ENCODE measurements at regions not wholly inside any gene's neighbourhood (a gene's known extent, or its start where the extent isn't known, plus 50 kb on each side); places are given as distances from the start of the nearest gene placed in this dataset.

DNA sequence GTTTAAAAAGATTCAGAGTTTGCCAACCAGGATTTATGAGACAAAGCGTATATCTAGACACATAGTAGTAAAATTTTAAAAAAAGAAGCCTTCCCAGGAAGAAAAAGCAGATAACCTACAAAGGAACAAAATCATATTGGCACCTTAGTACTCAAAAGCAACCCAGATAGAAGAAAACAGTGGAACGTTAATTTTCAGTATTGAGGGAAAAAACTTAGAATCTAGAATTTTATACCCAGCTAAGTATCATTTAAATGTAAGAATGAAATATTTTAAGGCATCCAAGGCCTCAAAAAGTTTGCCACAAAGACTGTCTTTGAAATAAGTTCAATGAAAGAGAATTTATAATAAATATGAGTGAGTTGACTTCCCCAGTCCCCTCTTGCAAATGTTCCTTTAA, 96.5 kb upstream of the EOLA2 start:
- Histone ChIP-seq H2AFZ (no peak overlapping the region), H3K4me3 (no peak overlapping the region), H3K9me3 (ENCODE audit: low read depth) (no peaks in the 10 kb centered on the region), H3K4me1 (ENCODE audit: insufficient read depth) (no peaks in the 10 kb centered on the region), H3K27me3 (no peaks in the 10 kb centered on the region), H3K4me2 (no peak overlapping the region), H3K9me2 (replicated peaks; ENCODE audit: insufficient read depth) (no peaks in the 10 kb centered on the region), H3K27ac (no peak overlapping the region), H3K79me2 (no peaks in the 10 kb centered on the region), H4K20me1 (ENCODE audit: insufficient read depth, poor library complexity, severe bottlenecking) (no peaks in the 10 kb centered on the region), H3K36me3 (replicated peaks; ENCODE audit: insufficient read depth, low read depth) (no peaks in the 10 kb centered on the region)
- no peak for TF ChIP-seq CTCF (IDR thresholded peaks at IDR 0.05; ENCODE audit: poor library complexity)
- TF ChIP-seq EZH2 (IDR thresholded peaks at IDR 0.05; ENCODE audit: borderline replicate concordance) = no peak
- no peak for TF ChIP-seq EZH2phosphoT487 (IDR thresholded peaks at IDR 0.05; ENCODE audit: low read depth, severe bottlenecking, unreplicated experiment)
- 76% methylated on average over 2 of the region's 2 CpGs for WGBS (ENCODE audit: low lambda C conversion rate, missing lambda C conversion rate)
- DNase-seq (ENCODE audit: low spot score) = no peak

DNA sequence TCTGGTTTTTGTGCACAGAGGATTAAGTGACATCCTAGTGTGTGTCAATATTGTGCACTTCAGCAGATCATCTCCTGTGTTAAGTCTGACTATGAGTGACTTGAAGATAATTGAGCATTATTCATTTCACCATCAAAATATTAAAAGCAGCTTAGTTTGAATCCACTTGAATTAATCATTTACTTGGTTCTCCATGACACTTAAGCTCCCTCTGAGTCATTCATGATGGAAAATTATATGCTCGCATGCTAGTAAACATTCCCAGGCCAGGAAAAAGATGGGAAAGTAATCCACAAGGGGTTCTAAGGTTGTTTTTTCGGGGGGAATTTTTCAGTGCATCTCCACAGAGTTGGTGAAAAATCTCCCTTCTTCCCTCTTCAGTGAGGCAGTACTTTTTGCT, 97.2 kb upstream of the EOLA2 start:
- Histone ChIP-seq H3K4me1 (ENCODE audit: insufficient read depth) (no peaks in the 10 kb centered on the region), H4K20me1 (ENCODE audit: insufficient read depth, poor library complexity, severe bottlenecking) (no peaks in the 10 kb centered on the region), H3K9me3 (ENCODE audit: low read depth) (no peaks in the 10 kb centered on the region), H3K27ac (no peak overlapping the region), H3K79me2 (no peaks in the 10 kb centered on the region), H3K36me3 (replicated peaks; ENCODE audit: insufficient read depth, low read depth) (no peaks in the 10 kb centered on the region), H3K4me3 (no peak overlapping the region), H3K9me2 (replicated peaks; ENCODE audit: insufficient read depth) (no peaks in the 10 kb centered on the region), H2AFZ (no peak overlapping the region), H3K4me2 (no peak overlapping the region), H3K27me3 (no peaks in the 10 kb centered on the region)
- no peak for TF ChIP-seq EZH2 (IDR thresholded peaks at IDR 0.05; ENCODE audit: borderline replicate concordance)
- no peak for TF ChIP-seq CTCF (IDR thresholded peaks at IDR 0.05; ENCODE audit: poor library complexity)
- TF ChIP-seq EZH2phosphoT487 (IDR thresholded peaks at IDR 0.05; ENCODE audit: low read depth, severe bottlenecking, unreplicated experiment) = no peak
- DNase-seq (ENCODE audit: low spot score) = no peak
- 70% methylated on average over 2 of the region's 2 CpGs for WGBS (ENCODE audit: low lambda C conversion rate, missing lambda C conversion rate)

GRCh38 chrX:150036181-150036580, 97.9 kb upstream of the EOLA2 start:
- no peak overlapping the region for H3K4me2 ChIP-seq
- no peaks in the 10 kb centered on the region for H4K20me1 ChIP-seq (ENCODE audit: insufficient read depth, poor library complexity, severe bottlenecking)
- H3K36me3 ChIP-seq (replicated peaks; ENCODE audit: insufficient read depth, low read depth) = no peaks in the 10 kb centered on the region
- WGBS (ENCODE audit: low lambda C conversion rate, missing lambda C conversion rate) = 40% methylated on average over 2 of the region's 2 CpGs
- H3K79me2 ChIP-seq = no peaks in the 10 kb centered on the region
- no peaks in the 10 kb centered on the region for H3K9me2 ChIP-seq (replicated peaks; ENCODE audit: insufficient read depth)
- no peaks in the 10 kb centered on the region for H3K27me3 ChIP-seq
- H3K27ac ChIP-seq = no peak overlapping the region
- no peaks in the 10 kb centered on the region for H3K9me3 ChIP-seq (ENCODE audit: low read depth)
- no peak overlapping the region for H3K4me3 ChIP-seq
- TF ChIP-seq EZH2phosphoT487 (IDR thresholded peaks at IDR 0.05; ENCODE audit: low read depth, severe bottlenecking, unreplicated experiment) (no peak), CTCF (IDR thresholded peaks at IDR 0.05; ENCODE audit: poor library complexity) (no peak), EZH2 (IDR thresholded peaks at IDR 0.05; ENCODE audit: borderline replicate concordance) (no peak)
- H2AFZ ChIP-seq = no peak overlapping the region
- no peaks in the 10 kb centered on the region for H3K4me1 ChIP-seq (ENCODE audit: insufficient read depth)
- DNase-seq (ENCODE audit: low spot score) = no peak

- Histone ChIP-seq H3K9me3 (ENCODE audit: low read depth) (no peaks in the 10 kb centered on the region), H3K27ac (no peak overlapping the region), H3K4me3 (no peak overlapping the region), H3K36me3 (replicated peaks; ENCODE audit: insufficient read depth, low read depth) (no peaks in the 10 kb centered on the region), H2AFZ (no peak overlapping the region), H4K20me1 (ENCODE audit: insufficient read depth, poor library complexity, severe bottlenecking) (no peaks in the 10 kb centered on the region), H3K9me2 (replicated peaks; ENCODE audit: insufficient read depth) (no peaks in the 10 kb centered on the region), H3K4me2 (no peak overlapping the region), H3K79me2 (no peaks in the 10 kb centered on the region), H3K27me3 (no peaks in the 10 kb centered on the region), H3K4me1 (ENCODE audit: insufficient read depth) (no peaks in the 10 kb centered on the region)
- no peak for DNase-seq (ENCODE audit: low spot score)
- TF ChIP-seq CTCF (IDR thresholded peaks at IDR 0.05; ENCODE audit: poor library complexity) (no peak), EZH2phosphoT487 (IDR thresholded peaks at IDR 0.05; ENCODE audit: low read depth, severe bottlenecking, unreplicated experiment) (no peak), EZH2 (IDR thresholded peaks at IDR 0.05; ENCODE audit: borderline replicate concordance) (no peak)
- WGBS (ENCODE audit: low lambda C conversion rate, missing lambda C conversion rate) = 69% methylated on average over 3 of the region's 3 CpGs
Measured at GRCh38 chrX:150036641-150037040, 98.3 kb upstream of the EOLA2 start.
